K562 (cell line): ENCODE measurements at regions not wholly inside any gene's neighbourhood (a gene's known extent, or its start where the extent isn't known, plus 50 kb on each side); places are given as distances from the start of the nearest gene placed in this dataset.

Experiments used
- ATAC-seq: fragments of 200-7000 bp; cut with Tn5 transposase; 3 replicates; pipeline ENCODE4 v1.9.1; 2020; ENCODE audit warnings: moderate library complexity
- BruUV-seq: library from RNA; stranded (reverse); fragments of 400-500 nt; replicated peaks from 2 replicates; lab custom pipeline; 2021; lab: Mats Ljungman, UMichigan
- CTCF ChIA-PET: fragments of 300-600 bp; formaldehyde crosslinking; extraction: SDS; loops from one replicate; lab custom pipeline; 2021; ENCODE audit warnings: low intra/inter-chr PET ratio; lab: Yijun Ruan, JAX
- POLR2A ChIA-PET: fragments of 300-600, 350-650 bp; sonication (Branson Sonifier 250); formaldehyde crosslinking; extraction: SDS; loops from one replicate; lab custom pipeline; 2021; ENCODE audit warnings: antibody characterized with exemption, inconsistent platforms; lab: Yijun Ruan, JAX
- DNase-seq, 4 experiments: peaks; one replicate each; pipeline versions ENCODE4 v3.0.0 to v3.0.0-alpha.2; 2011 to 2018; ENCODE audit warnings: low spot score in 3 of 4, mixed read lengths in 3 of 4; ENCODE audit errors: extremely low read depth in 1 of 4
- FAIRE-seq: peaks from 2 replicates; lab custom pipeline; 2011; peaks lifted over from hg19 to GRCh38; lab: Jason Lieb, UNC
- H2AFZ ChIP-seq: 2 replicates; pipeline ENCODE4 v1.6.0; 2011; ENCODE audit warnings: low read depth, low read length, control low read depth, inconsistent platforms
- H3K27ac ChIP-seq: fragments of 200-600 bp; 3 replicates; pipeline ENCODE4 v1.8.0; 2011; ENCODE audit warnings: low read depth, mild to moderate bottlenecking, control low read depth, inconsistent platforms, low read length, moderate library complexity, mixed read lengths; ENCODE audit errors: extremely low read depth
- H3K27me3 ChIP-seq, 2 experiments: fragments of 300-600 bp in 1 of 2; 2 replicates in 1 of 2; 3 replicates in 1 of 2; pipeline versions ENCODE4 v1.6.0 to v1.8.0; 2011; ENCODE audit warnings: inconsistent platforms in 2 of 2, low read length in 2 of 2, mild to moderate bottlenecking in 1 of 2, mixed read lengths in 1 of 2, moderate library complexity in 1 of 2; ENCODE audit not compliant: control insufficient read depth in 2 of 2, insufficient read depth in 2 of 2
- H3K36me3 ChIP-seq: fragments of 300-600 bp; 3 replicates; pipeline ENCODE4 v1.8.0; 2011; ENCODE audit warnings: mild to moderate bottlenecking, low read length, inconsistent platforms; ENCODE audit not compliant: control insufficient read depth, insufficient read depth
- H3K4me1 ChIP-seq, 2 experiments: fragments of 200-600 bp in 1 of 2; replicated peaks in 1 of 2; 2 replicates in 1 of 2; 3 replicates in 1 of 2; pipeline versions ENCODE4 v1.5.1 to v1.8.0; 2011; ENCODE audit warnings: inconsistent platforms in 2 of 2, low read length in 2 of 2, mild to moderate bottlenecking in 1 of 2, mixed read lengths in 1 of 2, moderate library complexity in 1 of 2; ENCODE audit not compliant: control insufficient read depth in 2 of 2, insufficient read depth in 2 of 2
- H3K4me2 ChIP-seq: 2 replicates; pipeline ENCODE4 v1.6.1; 2011; ENCODE audit warnings: low read length, control low read depth, inconsistent platforms, mixed read lengths; ENCODE audit not compliant: insufficient read depth
- H3K4me3 ChIP-seq: fragments of 200-600 bp; sonication (generic), shearing (Covaris generic); 2 replicates; pipeline ENCODE4 v1.5.1; 2016; ENCODE audit warnings: control low read depth, inconsistent platforms
- H3K79me2 ChIP-seq: fragments of 200-600 bp; 3 replicates; pipeline ENCODE4 v1.8.0; 2011; ENCODE audit warnings: low read length, inconsistent platforms; ENCODE audit not compliant: control insufficient read depth, insufficient read depth
- H3K9ac ChIP-seq, 2 experiments: 2 replicates each; pipeline versions ENCODE4 v1.6.0 to v1.6.1; 2011; ENCODE audit warnings: low read depth in 2 of 2, low read length in 2 of 2, control low read depth in 1 of 2, inconsistent platforms in 1 of 2, mild to moderate bottlenecking in 1 of 2, mixed read lengths in 1 of 2; ENCODE audit not compliant: insufficient read depth in 1 of 2
- H3K9me1 ChIP-seq: one replicate; pipeline ENCODE4 v1.6.0; 2011; ENCODE audit warnings: inconsistent platforms, mild to moderate bottlenecking, low read length, moderate library complexity; ENCODE audit not compliant: control insufficient read depth, insufficient read depth
- H3K9me3 ChIP-seq: replicated peaks from 2 replicates; pipeline ENCODE4 v1.5.1; 2011; ENCODE audit warnings: low read depth, low read length, inconsistent platforms; ENCODE audit not compliant: control insufficient read depth, insufficient read depth
- H4K20me1 ChIP-seq: replicated peaks from 2 replicates; pipeline ENCODE4 v1.6.1; 2011; ENCODE audit warnings: low read length, inconsistent platforms, mixed read lengths; ENCODE audit not compliant: control insufficient read depth, insufficient read depth
- ARNT ChIP-seq, 2 experiments: fragments of 450-650 bp; IDR thresholded peaks; 2 replicates each; pipeline ENCODE4 v1.6.1; 2016; ENCODE audit warnings: mild to moderate bottlenecking in 1 of 2
- DPF2 ChIP-seq: fragments of 450-650 bp; IDR thresholded peaks from 2 replicates; pipeline ENCODE4 v1.6.1; 2016
- ESRRA ChIP-seq: fragments of 450-650 bp; IDR thresholded peaks from 2 replicates; pipeline ENCODE4 v1.6.1; 2014; ENCODE audit warnings: low read depth, mild to moderate bottlenecking, moderate library complexity, borderline replicate concordance
- FUS ChIP-seq: fragments of 200-400 bp; formaldehyde crosslinking; optimal IDR thresholded peaks from 2 replicates; pipeline ENCODE3; 2017; ENCODE audit warnings: low read depth, low read length
- NR2C2 ChIP-seq, 2 experiments: fragments of 200-800 bp in 1 of 2; sonication (Bioruptor generic) in 1 of 2; sonication (generic) in 1 of 2; formaldehyde crosslinking in 1 of 2; IDR thresholded peaks; 2 replicates each; pipeline versions ENCODE4 v1.6.1 to v1.8.0; 2016 to 2022; ENCODE audit warnings: mild to moderate bottlenecking in 1 of 2, missing compliant biosample characterization in 1 of 2, missing genetic modification characterization in 1 of 2, missing genetic modification reagents in 1 of 2
- POLR2H ChIP-seq: IDR thresholded peaks from 2 replicates; pipeline ENCODE4 v1.6.1; 2016; ENCODE audit warnings: missing genetic modification characterization, low read depth, mild to moderate bottlenecking, control low read depth, missing compliant biosample characterization, moderate library complexity
- TGIF2 ChIP-seq: sonication (generic); formaldehyde crosslinking; IDR thresholded peaks from 2 replicates; pipeline ENCODE4 v1.8.1; 2022; ENCODE audit warnings: mild to moderate bottlenecking, missing genetic modification reagents, moderate library complexity
- THRAP3 ChIP-seq: fragments of 450-650 bp; IDR thresholded peaks from 2 replicates; pipeline ENCODE4 v1.6.1; 2016; ENCODE audit warnings: mild to moderate bottlenecking, inconsistent platforms, borderline replicate concordance
- ZKSCAN1 ChIP-seq: fragments of 150-350 bp; IDR thresholded peaks from 2 replicates; pipeline ENCODE4 v1.6.1; 2016; ENCODE audit warnings: low read depth, low read length
- ZNF778 ChIP-seq: fragments of 450-650 bp; formaldehyde crosslinking; IDR thresholded peaks from 2 replicates; pipeline ENCODE4 v1.4.0; 2020; ENCODE audit warnings: mild to moderate bottlenecking, moderate library complexity
- WGBS: fragments of 100-300 bp; shearing (Covaris generic); methylation state at CpG from one replicate; pipeline ENCODE4 v1.1.6; 2016; ENCODE audit warnings: low coverage, mixed read lengths; ENCODE audit not compliant: insufficient coverage; ENCODE audit errors: missing lambda C conversion rate; 5-methylcytosine and 5-hydroxymethylcytosine counted together
- in situ Hi-C: fragments of 300-500 bp; cut with MboI; formaldehyde crosslinking; loops from 4 replicates; pipeline ENCODE4 v1.15.0; 2018; ENCODE audit warnings: inconsistent platforms, mixed read lengths
- intact Hi-C: fragments of 100-400 bp; cut with micrococcal nuclease; formaldehyde crosslinking; loops from 2 replicates; pipeline ENCODE4 v1.14.2; 2022
- TF ChIP-seq, protein P1 (sequence below): fragments of 250-450 bp; sonication (Bioruptor Pico); IDR thresholded peaks from 2 replicates; pipeline ENCODE4 v1.5.1; 2021; ENCODE audit warnings: mild to moderate bottlenecking

DNA sequence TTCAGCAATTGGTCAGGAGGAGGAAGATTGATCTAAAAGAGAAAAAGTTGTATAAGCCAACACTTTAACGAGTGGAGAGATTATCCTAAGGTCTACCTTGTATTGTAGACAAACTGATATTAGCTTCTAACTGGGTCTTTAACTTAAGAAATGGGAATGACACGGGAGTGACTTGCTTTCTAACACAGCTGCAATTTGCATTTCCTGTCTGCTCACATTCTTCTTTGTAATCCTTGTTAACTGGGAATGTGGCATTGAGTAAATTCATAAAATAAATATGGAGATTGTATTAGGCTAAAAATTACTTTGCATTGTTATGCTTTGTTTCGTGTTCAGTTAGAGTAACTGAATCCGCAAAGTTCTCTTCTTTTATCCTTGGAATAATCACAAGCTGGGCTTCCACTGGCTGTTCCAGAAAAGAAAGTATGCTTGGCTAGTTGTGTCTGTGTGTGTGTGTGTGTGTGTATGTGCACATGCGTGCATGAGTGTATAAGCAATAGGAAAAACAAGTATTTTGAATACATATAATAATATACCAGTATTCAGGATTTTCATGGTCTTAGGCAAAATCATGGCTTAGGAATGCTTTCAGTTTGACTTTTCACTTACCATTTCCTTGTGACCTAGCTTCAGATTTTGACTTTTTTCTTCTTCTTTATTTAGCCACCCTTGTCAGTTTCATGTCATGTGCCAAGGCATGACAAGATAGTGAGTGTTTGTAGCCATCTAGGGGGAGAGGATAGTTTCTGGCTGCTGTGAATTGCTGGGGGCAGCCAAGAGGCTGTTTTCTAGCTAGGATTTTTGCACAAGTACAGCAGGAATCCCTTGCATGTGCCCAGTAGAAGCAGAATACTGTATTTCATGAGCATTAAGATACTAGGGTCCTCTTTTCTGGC is 54.5 kb upstream of the FZD8 start:
- no peak overlapping the region for H3K4me2 ChIP-seq
- H3K27ac ChIP-seq = no peak overlapping the region
- H2AFZ ChIP-seq = no peak overlapping the region
- H3K4me1 ChIP-seq = no peaks in the 10 kb centered on the region
- no peak for ATAC-seq
- no TSS peak for BruUV-seq
- DNase-seq = no peak
- H3K9ac ChIP-seq = no peak overlapping the region
- no peaks in the 10 kb centered on the region for H3K79me2 ChIP-seq
- no peaks in the 10 kb centered on the region for H3K36me3 ChIP-seq
- H3K27me3 ChIP-seq = peaks cover 7 to 14% of the 10 kb centered on the region in 2 experiments; a peak in 3 of 5 replicates
- FAIRE-seq = no peak
- no peaks in the 10 kb centered on the region for H4K20me1 ChIP-seq
- no peaks in the 10 kb centered on the region for H3K9me1 ChIP-seq
- no peaks in the 10 kb centered on the region for H3K9me3 ChIP-seq
- intact Hi-C loops = no loop called here
- no peak overlapping the region for H3K4me3 ChIP-seq
- in situ Hi-C loops = no loop called here
- TF ChIP-seq THRAP3 (no peak), FUS (no peak), ESRRA (no peak), ZKSCAN1 (no peak), ZNF778 (CRISPR knock-in tag) (no peak), DPF2 (no peak), NR2C2 (CRISPR knock-in tag; IDR thresholded peaks at IDR 0.05) (no peak), NR2C2 (tag; IDR thresholded peaks at IDR 0.05) (no peak), ARNT (IDR thresholded peaks at IDR 0.05) (no peak), TGIF2 (no peak), POLR2H (no peak)
- TF ChIP-seq, protein P1, sequence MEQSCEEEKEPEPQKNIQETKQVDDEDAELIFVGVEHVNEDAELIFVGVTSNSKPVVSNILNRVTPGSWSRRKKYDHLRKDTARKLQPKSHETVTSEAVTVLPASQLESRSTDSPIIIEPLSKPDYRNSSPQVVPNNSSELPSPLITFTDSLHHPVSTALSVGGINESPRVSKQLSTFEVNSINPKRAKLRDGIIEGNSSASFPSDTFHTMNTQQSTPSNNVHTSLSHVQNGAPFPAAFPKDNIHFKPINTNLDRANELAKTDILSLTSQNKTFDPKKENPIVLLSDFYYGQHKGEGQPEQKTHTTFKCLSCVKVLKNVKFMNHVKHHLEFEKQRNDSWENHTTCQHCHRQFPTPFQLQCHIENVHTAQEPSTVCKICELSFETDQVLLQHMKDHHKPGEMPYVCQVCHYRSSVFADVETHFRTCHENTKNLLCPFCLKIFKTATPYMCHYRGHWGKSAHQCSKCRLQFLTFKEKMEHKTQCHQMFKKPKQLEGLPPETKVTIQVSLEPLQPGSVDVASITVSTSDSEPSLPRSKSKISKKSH = no peak
- POLR2A ChIA-PET = no interaction called here
- 0% methylated on average over 5 of the region's 5 CpGs for WGBS
- CTCF ChIA-PET = no interaction called here
